Stimulated activated CD8-positive, alpha-beta memory T cell treated with anti-CD3 and anti-CD28 coated beads, Interleukin-2, amount 100 ng/mL, for 48 hours (primary cell): ENCODE measurements at regions not wholly inside any gene's neighbourhood (a gene's known extent, or its start where the extent isn't known, plus 50 kb on each side); places are given as distances from the start of the nearest gene placed in this dataset.

Source experiments
- DNase-seq, 2 donors: peaks; one replicate each; pipeline ENCODE4 v3.0.0-alpha.2; 2020; ENCODE audit warnings: low read depth in 2 of 2

DNA sequence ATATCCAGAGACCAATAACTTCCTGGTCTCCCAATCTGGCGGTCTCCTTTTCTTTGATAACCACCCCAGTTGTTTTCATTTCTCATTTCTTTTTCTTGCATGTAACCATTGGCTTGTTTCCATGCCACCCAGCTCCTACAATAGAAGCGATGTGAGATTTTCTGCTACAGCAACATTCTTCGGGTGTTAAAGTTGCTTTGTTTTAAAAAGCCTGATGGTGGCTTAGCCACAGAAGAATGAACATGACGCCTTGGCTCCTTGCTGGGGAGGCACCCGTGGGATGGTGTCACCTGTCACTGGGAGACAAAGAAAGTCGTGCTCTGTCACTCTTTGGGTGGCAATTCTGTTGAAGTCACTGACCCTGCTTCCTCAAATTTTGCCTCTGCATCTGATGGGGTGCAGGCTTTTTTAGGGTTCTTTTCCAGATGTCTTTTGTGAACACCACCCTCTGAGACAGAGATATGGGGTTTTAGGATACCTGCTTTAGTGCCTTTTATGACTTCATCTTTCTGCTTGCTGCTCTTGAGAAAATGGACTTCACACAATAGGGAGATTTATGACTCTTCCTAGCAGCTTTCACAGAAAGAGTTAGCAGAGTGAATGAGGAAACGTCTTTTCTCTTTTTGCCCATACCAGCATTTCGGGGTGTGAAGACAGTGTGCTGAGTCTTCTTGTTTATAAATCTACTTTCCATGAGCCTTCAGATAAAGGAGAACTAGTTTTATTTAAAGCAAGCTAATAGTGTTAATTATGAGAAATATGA lies 265.3 kb upstream of the TBX3 start:
- DNase-seq = no peak

DNA sequence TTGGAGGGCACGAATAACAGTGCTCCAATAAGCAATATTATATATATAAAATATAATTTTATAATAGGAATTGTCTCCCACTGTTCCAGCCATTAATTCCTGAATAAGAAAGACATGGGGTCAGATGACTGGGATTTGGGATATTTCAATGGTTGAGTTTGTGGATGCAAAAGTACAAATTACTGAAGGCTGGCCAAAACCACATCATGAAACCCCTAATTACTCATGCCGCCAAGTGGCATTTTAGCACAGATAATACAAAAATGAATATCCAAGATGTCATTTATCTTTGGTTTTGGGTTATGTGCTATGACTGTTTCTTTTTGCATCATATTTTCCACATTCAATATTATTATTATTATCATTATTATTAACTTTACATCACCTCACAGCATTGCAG lies 261.4 kb upstream of the TBX3 start:
- DNase-seq = no peak

DNA sequence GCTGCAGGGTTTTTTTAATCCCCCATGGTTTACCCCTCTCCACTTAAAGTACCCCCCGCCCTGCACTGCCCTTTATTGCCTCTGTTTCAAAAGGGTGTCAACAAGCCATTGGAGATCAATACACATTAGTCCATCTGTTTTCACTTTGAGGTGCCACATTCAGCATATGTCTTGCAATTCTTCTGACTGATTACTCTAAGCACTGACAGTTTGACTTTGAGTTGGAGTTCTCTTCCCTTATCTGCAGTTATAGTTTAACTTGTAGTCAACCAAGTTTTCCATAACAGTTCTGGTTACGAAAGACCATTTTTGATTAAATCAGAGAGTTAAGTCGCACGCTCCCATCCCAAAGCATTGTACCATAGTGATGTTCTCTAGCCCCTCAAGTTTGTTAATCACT lies 260.8 kb upstream of the TBX3 start:
- no peak for DNase-seq

DNA sequence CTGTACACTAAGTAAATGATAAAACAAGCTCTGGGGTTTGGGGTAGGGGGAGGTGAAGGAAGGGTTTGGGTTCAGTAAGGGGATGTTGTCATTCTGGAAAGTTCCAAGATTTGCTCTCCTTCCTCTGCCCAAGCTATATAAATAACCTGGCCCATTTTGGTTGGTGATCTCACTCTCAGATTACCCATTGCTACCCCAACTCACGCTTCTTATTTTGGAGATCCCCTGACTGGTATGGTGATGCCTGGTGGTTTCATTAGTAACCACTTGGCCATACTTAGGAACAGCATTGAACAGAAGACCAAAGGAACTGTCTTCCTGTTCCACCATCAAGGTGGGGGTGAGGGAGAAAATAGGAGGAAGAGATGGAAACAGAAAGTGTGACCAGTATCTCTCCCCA lies 259.6 kb upstream of the TBX3 start:
- DNase-seq = no peak

DNA sequence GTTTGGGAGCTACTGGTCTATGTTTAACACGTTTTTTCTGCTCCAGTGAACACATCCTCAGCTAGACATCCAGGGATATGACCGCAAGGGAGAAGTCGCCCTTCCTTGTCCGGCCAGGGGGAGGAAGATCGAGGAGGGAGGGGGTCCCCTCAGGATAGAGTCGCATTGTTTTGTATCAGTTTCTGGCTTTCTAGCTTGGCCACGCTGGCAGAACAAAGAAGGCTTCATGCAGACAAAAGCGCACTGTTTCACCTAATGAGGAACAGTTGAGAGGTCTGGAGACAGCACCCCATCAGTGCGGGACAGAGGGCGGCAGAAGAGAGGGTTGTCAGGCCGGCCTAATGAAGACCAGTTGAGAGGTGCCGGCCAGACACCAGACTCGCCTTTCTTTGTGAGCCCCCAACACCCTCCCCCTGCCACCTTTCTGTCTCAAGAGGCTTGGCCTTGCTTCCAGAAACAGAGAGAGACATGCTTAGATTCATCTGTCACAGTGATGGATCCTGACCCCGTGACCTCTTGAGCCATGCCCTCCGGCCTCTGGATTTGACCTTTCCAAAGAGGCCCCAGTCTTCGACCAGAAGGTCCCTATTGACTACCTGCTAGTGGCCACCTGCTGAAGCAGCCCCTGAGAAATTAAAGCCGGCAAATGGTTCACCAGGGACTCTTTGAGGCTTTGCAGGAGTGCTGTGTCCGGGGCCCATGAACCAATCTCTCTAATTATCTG lies 254.7 kb upstream of the TBX3 start:
- DNase-seq = no peak

DNA sequence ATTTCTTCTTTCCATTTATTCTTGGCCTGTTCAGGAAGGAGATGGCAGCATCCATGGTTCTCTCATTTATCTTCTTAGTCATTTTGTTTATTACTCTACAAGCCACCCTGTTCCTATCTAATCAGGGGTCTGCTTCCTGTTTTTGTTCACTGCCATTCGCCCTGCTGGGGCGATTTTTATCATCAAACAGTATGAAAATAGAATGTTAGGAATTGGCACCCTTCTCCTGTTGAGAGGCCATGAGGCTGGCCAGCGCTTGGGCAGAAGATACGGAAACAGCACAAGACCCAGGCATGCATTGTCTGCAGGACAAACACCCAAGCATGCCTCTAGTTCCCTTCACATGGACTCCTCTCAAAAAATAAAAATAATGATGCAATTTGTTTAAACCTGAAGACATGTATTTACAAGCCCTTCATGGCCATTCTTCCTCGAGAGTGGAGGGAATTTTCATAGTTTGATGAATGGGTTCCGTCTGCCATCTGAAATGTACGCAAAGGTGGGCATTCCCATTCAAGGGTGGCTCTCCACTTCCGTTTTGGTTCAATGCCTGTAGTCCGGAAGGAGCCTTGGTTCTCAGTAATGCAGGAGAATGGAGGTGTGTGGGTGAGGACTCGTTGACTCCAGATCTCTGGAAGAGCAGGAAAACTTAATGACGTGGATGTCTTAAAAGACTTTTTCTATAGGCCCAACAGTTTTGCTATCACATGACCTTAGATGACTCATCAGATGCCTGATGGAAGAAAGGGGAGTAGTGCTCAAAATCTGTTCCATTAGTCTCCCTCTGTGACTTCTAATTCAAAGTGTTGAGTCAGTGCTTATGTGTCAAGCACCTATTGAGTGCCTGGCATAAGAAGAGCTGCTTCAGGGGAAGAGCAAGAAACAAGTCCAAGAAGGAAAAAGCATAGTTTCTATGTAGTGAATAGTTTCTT lies 252.4 kb upstream of the TBX3 start:
- DNase-seq = no peak

DNA sequence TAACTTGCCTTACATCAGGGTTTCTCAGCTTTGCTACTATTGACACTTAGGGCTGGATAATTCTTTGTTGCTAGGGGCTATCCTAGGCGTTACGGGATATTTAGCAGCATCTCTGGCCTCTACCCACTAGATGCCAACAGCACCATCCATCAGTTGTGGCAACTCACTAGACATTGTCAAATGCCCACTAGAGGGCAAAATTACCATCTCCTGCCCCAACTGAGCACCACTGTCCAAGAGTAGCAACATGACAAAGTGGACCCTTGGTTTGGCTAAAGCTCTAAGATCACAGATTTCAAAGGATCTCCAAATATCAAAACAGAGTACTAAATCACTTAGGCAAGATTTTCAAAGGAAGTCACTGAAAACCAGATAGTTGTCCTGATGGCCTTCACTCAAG lies 251.7 kb upstream of the TBX3 start:
- no peak for DNase-seq

DNA sequence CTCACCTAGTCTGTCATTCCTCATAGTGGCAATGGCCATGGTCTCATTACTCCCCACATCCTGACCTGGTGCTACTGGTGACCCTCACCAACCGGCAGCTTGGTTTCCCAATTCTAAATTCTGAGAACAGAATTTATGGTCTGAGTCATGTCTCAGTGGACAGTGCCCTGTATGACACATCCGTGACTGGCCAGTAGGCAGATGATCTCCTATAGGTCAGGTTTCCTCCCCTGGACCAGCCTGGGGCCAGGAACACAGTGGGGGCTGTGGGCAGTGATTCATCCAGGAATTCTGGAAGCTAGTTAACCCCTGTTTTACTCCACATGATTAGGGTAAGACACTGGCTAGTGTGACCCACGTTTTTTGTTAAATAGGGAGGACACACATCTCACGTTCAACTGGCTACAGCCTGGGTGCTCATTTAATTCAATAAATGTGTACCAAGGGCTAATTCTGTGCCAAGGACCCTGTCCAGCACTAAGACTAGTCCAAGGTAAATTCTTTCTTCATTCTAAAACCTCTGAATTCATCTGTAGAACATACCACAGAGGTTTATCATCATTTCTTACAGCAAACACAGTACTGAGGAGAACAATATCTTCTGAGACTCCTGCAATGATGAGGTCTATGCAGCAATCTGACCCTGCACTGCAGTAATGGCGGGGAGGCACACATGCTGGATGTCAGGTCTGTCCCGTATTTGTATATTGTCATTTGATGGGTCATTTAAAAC lies 249.6 kb upstream of the TBX3 start:
- DNase-seq = no peak

DNA sequence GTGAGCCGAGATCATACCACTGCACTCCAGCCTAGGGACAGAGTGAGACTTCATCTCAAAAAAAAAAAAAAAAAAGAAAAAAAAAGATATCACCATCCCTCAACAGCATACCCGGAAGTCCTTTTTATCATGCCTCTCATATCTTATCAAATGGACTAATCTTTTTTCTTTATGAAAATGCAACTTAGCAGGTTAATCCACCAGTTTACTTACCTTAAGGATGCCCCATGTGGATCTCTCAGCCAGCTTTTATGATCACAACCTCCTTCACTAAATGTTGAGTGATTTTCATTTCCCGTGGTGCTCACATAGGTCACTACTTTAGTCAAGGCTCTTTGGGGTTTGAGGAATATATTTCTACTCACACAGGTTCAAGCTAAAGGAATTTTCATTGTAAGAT lies 248.8 kb upstream of the TBX3 start:
- no peak for DNase-seq

DNA sequence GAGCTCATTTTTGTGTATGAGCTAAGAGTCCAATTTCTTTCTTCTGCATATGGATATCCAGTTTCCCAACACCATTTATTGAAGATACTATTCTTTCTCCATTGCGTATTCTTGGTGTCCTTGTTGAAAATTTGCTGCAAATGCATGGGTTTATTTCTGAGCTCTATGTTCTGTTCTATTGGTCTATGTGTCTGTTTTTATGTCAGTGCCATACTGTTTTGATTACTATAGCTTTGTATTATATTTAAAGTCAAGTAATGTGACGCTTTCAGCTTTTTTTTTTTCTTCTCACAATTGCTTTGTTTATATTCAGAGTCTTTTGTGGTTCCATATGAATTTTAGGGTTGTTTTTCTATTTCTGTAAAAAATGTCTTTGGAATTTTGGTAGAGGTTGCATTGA lies 247.1 kb upstream of the TBX3 start:
- DNase-seq = no peak

DNA sequence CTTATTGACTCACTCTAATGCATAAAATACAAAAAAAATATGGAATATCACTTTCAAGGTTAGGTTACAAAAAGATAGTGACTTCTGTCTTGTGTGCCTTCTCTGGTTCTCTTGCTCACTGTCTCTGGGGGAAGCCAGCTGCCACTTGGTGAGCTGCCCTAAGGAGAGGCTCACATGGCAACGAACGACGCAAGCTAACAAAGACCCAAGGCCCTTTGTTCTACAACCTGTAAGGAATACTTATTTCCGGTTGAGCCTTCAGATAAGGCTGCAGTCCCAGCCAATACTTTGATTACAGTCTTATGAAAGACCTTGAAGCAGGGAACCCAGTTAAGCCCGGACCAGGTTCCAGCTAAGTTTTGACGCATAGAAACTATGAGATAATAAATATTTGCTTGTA lies 242.4 kb upstream of the TBX3 start:
- DNase-seq = no peak

DNA sequence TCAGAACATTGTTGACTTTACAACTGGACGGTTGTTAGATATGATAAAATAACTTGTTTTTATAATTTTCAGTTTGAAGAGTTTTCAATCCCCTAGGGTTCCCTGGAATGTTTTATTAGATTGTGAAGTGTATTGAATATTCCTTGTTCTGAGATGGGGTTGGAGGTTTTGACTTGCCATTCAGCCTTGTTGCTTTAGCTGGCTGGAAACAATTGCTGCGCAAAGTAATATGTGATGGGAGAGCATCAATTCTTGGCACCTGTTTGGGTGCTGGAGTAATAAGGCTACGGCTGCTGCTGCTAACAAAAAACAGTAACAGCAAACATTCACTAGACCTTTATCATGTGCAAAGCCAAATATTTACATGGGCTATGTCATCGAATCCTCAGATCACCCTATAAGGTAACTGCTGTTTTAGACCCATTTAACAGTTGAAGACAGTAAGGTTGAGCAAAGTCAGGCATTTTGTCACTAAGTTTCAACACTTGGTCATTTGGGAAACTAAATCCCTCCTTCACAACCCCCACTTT lies 241.0 kb upstream of the TBX3 start:
- DNase-seq = no peak

DNA sequence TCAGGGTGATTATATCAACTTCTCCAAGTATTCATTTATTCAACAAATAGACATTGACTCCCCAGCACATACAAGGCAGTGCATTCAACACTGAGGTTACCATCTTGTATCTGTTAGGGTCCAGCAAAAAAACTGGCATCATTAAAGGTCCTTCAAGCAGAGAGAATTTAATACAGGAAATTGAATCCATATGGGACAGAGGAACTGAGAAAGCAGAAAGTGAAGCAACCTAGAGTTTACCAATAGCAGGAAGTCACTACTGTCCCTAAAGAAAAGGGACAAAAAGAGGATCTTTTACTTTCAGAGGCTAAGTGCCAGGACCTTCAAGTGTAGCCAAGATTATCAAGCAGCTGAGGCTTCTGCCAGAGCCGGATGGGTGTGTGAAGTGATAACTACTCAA lies 237.8 kb upstream of the TBX3 start:
- DNase-seq = no peak

DNA sequence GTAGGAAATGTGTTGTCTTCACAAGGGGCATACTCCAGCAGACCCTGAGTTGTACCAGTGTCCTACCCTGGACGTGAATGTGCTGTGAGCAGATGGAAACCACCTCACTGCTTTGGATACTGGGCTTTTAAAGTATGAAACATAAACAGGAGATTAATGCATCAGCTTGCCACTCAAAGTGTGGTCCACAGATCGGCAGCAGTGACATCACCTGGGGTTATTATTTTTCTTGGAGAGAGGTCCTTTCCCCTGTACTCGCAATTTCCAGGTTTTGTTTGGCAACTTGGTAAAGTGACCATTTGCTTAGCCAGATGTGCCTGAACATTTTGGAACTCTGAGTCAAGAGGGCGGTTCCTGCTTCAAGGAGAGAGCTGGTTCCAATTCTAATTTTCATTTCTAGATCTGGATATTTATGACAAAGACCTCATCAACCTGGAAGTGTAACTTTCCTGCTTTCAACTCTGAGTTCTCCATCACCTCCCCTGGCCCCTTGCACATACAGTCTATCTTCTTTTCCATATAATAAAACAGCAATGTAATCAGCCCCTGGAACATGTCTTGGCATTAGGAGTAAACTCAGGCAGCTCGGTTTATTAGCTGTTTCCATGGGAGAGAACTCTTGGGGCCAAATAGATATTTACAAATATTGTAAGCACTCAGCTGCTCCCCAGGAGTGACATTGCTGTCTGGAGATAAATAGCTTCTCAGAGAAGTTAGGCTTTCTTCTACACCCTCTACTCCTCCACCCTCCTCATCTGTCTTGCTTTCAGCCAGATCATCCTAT lies 237.0 kb upstream of the TBX3 start:
- DNase-seq = no peak

DNA sequence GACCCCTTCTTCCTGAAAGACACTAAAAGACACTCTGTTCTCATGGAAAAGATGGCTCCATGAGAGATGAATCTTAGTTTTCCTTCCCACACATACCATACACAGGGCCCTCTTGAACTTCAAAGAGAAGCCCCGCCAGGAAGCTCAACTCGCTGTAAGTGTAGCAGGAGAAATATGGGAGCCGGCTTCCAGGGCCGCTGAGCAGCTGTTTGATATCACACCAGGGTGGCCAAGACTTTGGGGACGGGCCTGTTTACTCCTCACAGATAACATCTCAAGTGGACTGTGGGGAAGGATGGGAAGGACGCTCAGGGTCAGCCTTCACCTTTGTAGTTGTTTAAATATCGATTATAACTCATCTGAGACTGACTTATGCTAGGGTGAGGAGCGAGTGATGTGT lies 235.5 kb upstream of the TBX3 start:
- no peak for DNase-seq

DNA sequence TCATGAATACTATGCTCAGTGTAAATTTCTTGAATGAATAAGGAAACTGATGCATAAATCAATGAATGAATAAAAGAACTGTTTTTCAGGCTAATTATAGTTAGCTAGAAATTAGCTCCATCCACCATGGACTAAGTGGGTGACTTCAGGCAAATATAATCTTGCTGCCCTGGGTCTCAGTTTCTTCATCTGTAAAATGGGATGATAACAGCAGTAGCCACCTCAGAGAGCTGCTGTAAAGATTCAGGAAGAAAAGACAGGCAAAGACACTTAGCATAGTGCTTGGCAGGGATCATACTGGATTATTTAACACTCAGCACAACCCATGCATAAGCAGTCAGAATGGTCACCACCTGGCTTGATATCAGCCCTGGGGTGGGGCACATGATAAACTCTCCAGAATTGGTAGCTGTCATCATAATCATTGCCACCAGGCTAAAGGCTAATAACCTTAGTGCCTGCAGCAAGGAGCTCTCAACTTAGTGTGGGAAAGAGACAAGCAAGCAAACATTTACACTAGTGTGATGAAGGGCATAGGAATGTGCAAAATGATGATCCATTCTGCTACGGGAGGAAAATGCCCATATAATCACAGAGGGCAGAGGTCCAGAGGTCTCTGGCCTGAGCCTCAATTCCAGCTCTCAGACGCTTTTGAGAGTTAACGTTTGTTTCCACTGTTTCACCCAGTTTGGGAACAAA lies 234.7 kb upstream of the TBX3 start:
- DNase-seq = no peak

DNA sequence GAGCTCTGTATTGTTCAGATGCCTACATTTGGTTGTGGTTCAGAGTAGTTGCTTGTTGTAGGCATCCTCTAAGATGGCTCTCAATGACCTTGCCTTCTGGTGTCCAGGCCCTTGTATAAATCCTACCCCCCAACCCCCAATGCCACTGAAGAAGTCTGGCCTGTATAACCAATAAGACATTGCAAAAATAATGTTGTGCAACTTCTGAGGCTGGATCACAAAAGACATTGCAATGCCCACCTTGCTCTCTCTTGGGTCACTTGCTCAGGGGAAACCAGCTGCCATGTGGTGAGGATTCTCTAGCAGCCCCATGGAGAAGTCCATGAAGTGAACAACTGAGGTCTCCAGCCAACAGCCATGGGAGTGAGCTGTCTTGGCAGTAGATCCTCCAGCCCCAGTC lies 234.0 kb upstream of the TBX3 start:
- DNase-seq = no peak

DNA sequence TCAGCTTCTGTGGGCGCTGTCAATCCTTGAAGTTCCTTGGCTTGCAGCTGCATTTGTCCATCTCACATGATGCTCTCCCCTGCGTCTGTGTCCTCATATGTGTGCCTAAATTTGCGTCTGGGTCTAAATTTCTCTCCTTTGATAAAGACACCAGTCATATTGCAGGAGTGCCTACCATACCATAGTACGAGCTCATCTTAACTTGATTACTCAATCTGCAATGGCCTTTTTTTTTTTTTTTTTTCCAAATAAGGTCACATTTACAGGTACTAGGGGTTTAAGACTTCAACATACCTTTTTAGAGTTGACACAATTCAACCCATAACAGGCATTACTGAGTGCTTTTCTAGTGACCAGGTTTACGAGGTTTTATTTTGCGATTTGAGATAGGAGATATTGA lies 233.3 kb upstream of the TBX3 start:
- DNase-seq = no peak

DNA sequence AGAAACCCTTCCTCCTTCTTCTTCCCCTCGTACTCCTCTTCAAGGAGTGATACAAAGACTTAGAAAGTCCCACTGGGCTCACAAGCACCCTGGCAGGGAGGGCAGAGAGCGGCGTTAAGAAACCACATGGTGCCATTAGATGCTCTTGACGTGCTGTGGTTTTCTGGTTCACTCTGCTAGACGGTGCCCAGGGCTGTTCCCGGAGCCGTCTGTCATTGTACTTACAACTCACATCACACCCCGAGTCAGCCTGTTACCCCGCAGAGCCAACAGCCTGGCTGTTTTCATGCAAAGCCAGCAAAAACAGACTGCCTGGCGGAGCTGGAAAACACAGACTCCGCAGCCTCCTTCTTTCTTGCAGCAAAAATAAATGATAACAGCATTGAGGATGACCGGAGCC lies 232.6 kb upstream of the TBX3 start:
- no peak for DNase-seq

DNA sequence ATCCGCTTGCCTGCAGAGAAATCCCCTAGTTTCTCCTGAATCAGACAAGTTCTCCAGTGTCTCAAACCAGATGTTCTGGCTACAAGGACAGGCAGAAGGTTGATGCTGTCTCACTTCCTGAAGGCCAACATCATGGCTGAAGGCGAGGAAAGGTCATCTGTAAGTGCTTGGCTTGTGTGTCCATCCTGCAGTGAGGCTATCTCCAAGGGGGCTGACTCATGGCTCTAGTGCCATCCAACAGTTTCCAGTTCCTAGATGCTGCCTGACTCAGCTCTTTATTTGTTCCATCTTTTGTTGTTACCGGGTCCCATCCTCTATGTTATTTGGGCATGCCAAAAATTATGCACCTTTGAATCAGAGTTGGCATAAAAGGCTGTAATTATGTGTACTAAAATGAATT lies 232.1 kb upstream of the TBX3 start:
- no peak for DNase-seq
